HAP-1 (cell line): ENCODE measurements at regions not wholly inside any gene's neighbourhood (a gene's known extent, or its start where the extent isn't known, plus 50 kb on each side); places are given as distances from the start of the nearest gene placed in this dataset.
A peak's percentile ranks its signal among the peaks of the same experiment; 100 is the strongest.
"Not testable (repeated sequence)": the region's sequence is repeated elsewhere in the genome, so short reads cannot be mapped to it uniquely, and the experiment has no call there.

ENCODE experiments used
- DNase-seq, 2 experiments: peaks; one replicate each; pipeline ENCODE4 v3.0.0-alpha.2; 2016 to 2020; ENCODE audit warnings: low spot score in 2 of 2
- H3K27me3 ChIP-seq: fragments of 250-450 bp; sonication (Bioruptor Pico); 2 replicates; pipeline ENCODE4 v1.5.1; 2020; ENCODE audit warnings: low read depth, mild to moderate bottlenecking, moderate library complexity
- H3K36me3 ChIP-seq: fragments of 250-450 bp; sonication (Bioruptor Pico); replicated peaks from 2 replicates; pipeline ENCODE4 v1.5.1; 2020; ENCODE audit warnings: mild to moderate bottlenecking
- H3K4me1 ChIP-seq: fragments of 250-450 bp; sonication (Bioruptor Pico); 2 replicates; pipeline ENCODE4 v1.5.1; 2020; ENCODE audit warnings: mild to moderate bottlenecking
- H3K4me3 ChIP-seq: fragments of 250-450 bp; sonication (Bioruptor Pico); 2 replicates; pipeline ENCODE4 v1.5.1; 2020; ENCODE audit warnings: mild to moderate bottlenecking, moderate library complexity
- H3K9me3 ChIP-seq: fragments of 250-450 bp; sonication (Bioruptor Pico); 2 replicates; pipeline ENCODE4 v1.5.1; 2020; ENCODE audit warnings: mild to moderate bottlenecking, moderate library complexity
- in situ Hi-C: fragments of 300-500 bp; cut with MboI; formaldehyde crosslinking; loops from 3 replicates; pipeline ENCODE4 v1.14.3; 2020; ENCODE audit warnings: low sequenced_read_pairs, inconsistent platforms, mixed read lengths

- H3K9me3 ChIP-seq, result no peaks in the 10 kb centered on the region
- no peaks in the 10 kb centered on the region for H3K27me3 ChIP-seq
- no peak for DNase-seq
- in situ Hi-C loops, result no loop called here
- no peak overlapping the region for H3K4me3 ChIP-seq
- H3K36me3 ChIP-seq, result no peaks in the 10 kb centered on the region
- no peaks in the 10 kb centered on the region; the same call in 1 of the 2 replicates for H3K4me1 ChIP-seq
Measured at GRCh38 chr16:50497592-50497991, 50.6 kb upstream of the NKD1 start.

GRCh38 chr16:50496990-50497389 is 51.2 kb upstream of the NKD1 start:
- H3K4me1 ChIP-seq, result no peaks in the 10 kb centered on the region; the same call in 1 of the 2 replicates
- in situ Hi-C loops, result no loop called here
- H3K27me3 ChIP-seq, result no peaks in the 10 kb centered on the region
- no peaks in the 10 kb centered on the region for H3K9me3 ChIP-seq
- no peaks in the 10 kb centered on the region for H3K36me3 ChIP-seq
- no peak for DNase-seq
- no peak overlapping the region for H3K4me3 ChIP-seq

GRCh38 chr16:50495673-50496072 is 52.5 kb upstream of the NKD1 start:
- in situ Hi-C loops, result no loop called here
- Histone ChIP-seq H3K4me3 (no peak overlapping the region), H3K4me1 (no peaks in the 10 kb centered on the region; the same call in 1 of the 2 replicates), H3K27me3 (no peaks in the 10 kb centered on the region), H3K36me3 (no peaks in the 10 kb centered on the region), H3K9me3 (no peaks in the 10 kb centered on the region)
- no peak for DNase-seq

GRCh38 chr16:50494501-50495491 is 53.4 kb upstream of the NKD1 start:
- no peak overlapping the region for H3K4me3 ChIP-seq
- DNase-seq, result no peak
- no peaks in the 10 kb centered on the region for H3K36me3 ChIP-seq
- no peaks in the 10 kb centered on the region for H3K9me3 ChIP-seq
- H3K4me1 ChIP-seq, result no peaks in the 10 kb centered on the region; the same call in 1 of the 2 replicates
- in situ Hi-C loops, result no loop called here
- no peaks in the 10 kb centered on the region for H3K27me3 ChIP-seq

- Histone ChIP-seq H3K9me3 (no peaks in the 10 kb centered on the region), H3K4me1 (no peaks in the 10 kb centered on the region; the same call in 1 of the 2 replicates), H3K27me3 (peaks cover 5% of the 10 kb centered on the region; the same call in 1 of the 2 replicates), H3K4me3 (no peak overlapping the region), H3K36me3 (no peaks in the 10 kb centered on the region)
- no peak for DNase-seq
- in situ Hi-C loops, result no loop called here
Measured at GRCh38 chr16:50491516-50491915, 56.7 kb upstream of the NKD1 start.

- DNase-seq, result no peak
- in situ Hi-C loops, result no loop called here
- no peaks in the 10 kb centered on the region for H3K9me3 ChIP-seq
- no peak overlapping the region for H3K4me3 ChIP-seq
- no peaks in the 10 kb centered on the region; the same call in 1 of the 2 replicates for H3K4me1 ChIP-seq
- H3K27me3 ChIP-seq, result peaks cover 5% of the 10 kb centered on the region; the same call in 1 of the 2 replicates
- no peaks in the 10 kb centered on the region for H3K36me3 ChIP-seq
Measured at GRCh38 chr16:50490828-50491227, 57.4 kb upstream of the NKD1 start.

- no peaks in the 10 kb centered on the region for H3K4me1 ChIP-seq
- H3K27me3 ChIP-seq, result peaks cover 5% of the 10 kb centered on the region; the same call in 1 of the 2 replicates
- H3K9me3 ChIP-seq, result no peaks in the 10 kb centered on the region
- no peak for DNase-seq
- in situ Hi-C loops, result no loop called here
- H3K4me3 ChIP-seq, result no peak overlapping the region
- H3K36me3 ChIP-seq, result no peaks in the 10 kb centered on the region
Measured at GRCh38 chr16:50489182-50489581, 59.0 kb upstream of the NKD1 start.

GRCh38 chr16:50487528-50487927 is 60.7 kb upstream of the NKD1 start:
- no peaks in the 10 kb centered on the region for H3K36me3 ChIP-seq
- no peak overlapping the region for H3K4me3 ChIP-seq
- in situ Hi-C loops, result no loop called here
- peaks cover 5% of the 10 kb centered on the region; the same call in 1 of the 2 replicates for H3K27me3 ChIP-seq
- no peaks in the 10 kb centered on the region for H3K4me1 ChIP-seq
- no peak for DNase-seq
- H3K9me3 ChIP-seq, result no peaks in the 10 kb centered on the region

GRCh38 chr16:50486162-50486561 is 62.0 kb upstream of the NKD1 start:
- H3K9me3 ChIP-seq, DNase-seq, H3K36me3 ChIP-seq, in situ Hi-C loops, H3K4me1 ChIP-seq, H3K27me3 ChIP-seq, H3K4me3 ChIP-seq: not testable (repeated sequence)

- Histone ChIP-seq H3K4me1 (no peaks in the 10 kb centered on the region; the same call in none of the 2 replicates), H3K27me3 (peaks cover 5% of the 10 kb centered on the region; the same call in 1 of the 2 replicates), H3K9me3 (no peaks in the 10 kb centered on the region), H3K36me3 (no peaks in the 10 kb centered on the region), H3K4me3 (no peak overlapping the region)
- in situ Hi-C loops, result no loop called here
- no peak for DNase-seq
Measured at GRCh38 chr16:50485232-50485631, 63.0 kb upstream of the NKD1 start.

- peaks cover 10% of the 10 kb centered on the region for H3K27me3 ChIP-seq
- H3K36me3 ChIP-seq, result no peaks in the 10 kb centered on the region
- no peak for DNase-seq
- in situ Hi-C loops, result no loop called here
- H3K4me1 ChIP-seq, result peaks cover 5% of the 10 kb centered on the region
- H3K4me3 ChIP-seq, result no peak overlapping the region
- no peaks in the 10 kb centered on the region for H3K9me3 ChIP-seq
Measured at GRCh38 chr16:50482271-50482670, 65.9 kb upstream of the NKD1 start.

GRCh38 chr16:50480206-50480605 is 68.0 kb upstream of the NKD1 start:
- Histone ChIP-seq H3K36me3 (no peaks in the 10 kb centered on the region), H3K4me3 (no peak overlapping the region), H3K9me3 (no peaks in the 10 kb centered on the region), H3K4me1 (peaks cover 5% of the 10 kb centered on the region), H3K27me3 (peaks cover 9% of the 10 kb centered on the region; the same call in 1 of the 2 replicates)
- in situ Hi-C loops, result no loop called here
- DNase-seq, result no peak

GRCh38 chr16:50479771-50480170 is 68.4 kb upstream of the NKD1 start:
- H3K9me3 ChIP-seq, result no peaks in the 10 kb centered on the region
- H3K27me3 ChIP-seq, result peaks cover 9% of the 10 kb centered on the region; the same call in 1 of the 2 replicates
- no peak for DNase-seq
- H3K4me1 ChIP-seq, result peaks cover 5% of the 10 kb centered on the region
- H3K4me3 ChIP-seq, result no peak overlapping the region
- in situ Hi-C loops, result no loop called here
- H3K36me3 ChIP-seq, result no peaks in the 10 kb centered on the region

- DNase-seq, result peak in 1 of 2 experiments; percentile 24
- no peaks in the 10 kb centered on the region for H3K36me3 ChIP-seq
- no peaks in the 10 kb centered on the region for H3K9me3 ChIP-seq
- peaks cover 9% of the 10 kb centered on the region; the same call in 1 of the 2 replicates for H3K27me3 ChIP-seq
- H3K4me1 ChIP-seq, result peaks cover 5% of the 10 kb centered on the region
- H3K4me3 ChIP-seq, result no peak overlapping the region
- in situ Hi-C loops, result no loop called here
Measured at GRCh38 chr16:50478773-50479149, 69.4 kb upstream of the NKD1 start.
